Neutrophil (primary cell): ENCODE measurements at regions not wholly inside any gene's neighbourhood (a gene's known extent, or its start where the extent isn't known, plus 50 kb on each side); places are given as distances from the start of the nearest gene placed in this dataset.

Experiments used
- H3K27ac ChIP-seq: fragments of 200-600 bp; sonication (generic); 2 replicates; pipeline ENCODE4 v1.5.1; 2016; ENCODE audit warnings: mild to moderate bottlenecking, moderate library complexity
- H3K27me3 ChIP-seq: fragments of 200-600 bp; sonication (generic); 2 replicates; pipeline ENCODE4 v1.6.0; 2016; ENCODE audit warnings: mild to moderate bottlenecking
- H3K36me3 ChIP-seq: fragments of 200-600 bp; sonication (generic); 2 replicates; pipeline ENCODE4 v1.5.1; 2017
- H3K4me1 ChIP-seq, 2 experiments: fragments of 200-600 bp in 1 of 2; sonication (generic) in 1 of 2; 1 replicate in 1 of 2; 2 replicates in 1 of 2; pipeline versions ENCODE4 v1.5.1 to v1.6.1; 2013 to 2016; ENCODE audit warnings: low read depth in 1 of 2, low read length in 1 of 2, mild to moderate bottlenecking in 1 of 2, moderate library complexity in 1 of 2; ENCODE audit not compliant: control insufficient read depth in 1 of 2, insufficient read depth in 1 of 2
- H3K4me3 ChIP-seq, 2 experiments: fragments of 200-600 bp in 1 of 2; sonication (generic) in 1 of 2; 1 replicate in 1 of 2; 2 replicates in 1 of 2; pipeline ENCODE4 v1.5.1; 2013 to 2016; ENCODE audit warnings: low read depth in 1 of 2, low read length in 1 of 2, mild to moderate bottlenecking in 1 of 2, moderate library complexity in 1 of 2
- H3K9me3 ChIP-seq: fragments of 200-600 bp; sonication (generic); 2 replicates; pipeline ENCODE4 v1.5.1; 2016
- TF ChIP-seq, protein P1 (sequence below): fragments of 200-600 bp; sonication (generic); IDR thresholded peaks from 2 replicates; pipeline ENCODE4 v1.5.1; 2016; ENCODE audit warnings: antibody characterized with exemption

DNA sequence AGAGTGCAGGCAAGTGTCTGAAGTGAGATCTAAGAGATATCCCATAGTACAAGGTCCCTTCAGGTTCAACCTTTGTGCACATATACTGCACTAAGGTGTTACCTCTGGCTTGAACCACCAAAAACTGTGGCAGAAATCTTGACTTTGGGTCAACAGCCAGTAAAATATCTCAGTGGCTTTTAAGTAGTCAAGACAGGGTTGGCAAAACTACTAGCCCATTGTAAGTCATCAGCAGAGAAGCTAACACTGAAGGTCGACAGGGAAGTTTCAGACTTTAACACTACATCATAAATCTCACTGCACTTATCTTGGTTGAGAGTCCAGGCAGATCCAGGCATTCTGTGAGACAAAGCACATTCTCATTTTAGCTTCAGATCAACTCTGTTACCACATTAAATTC is 1684.7 kb downstream of the HACE1 start:
- Histone ChIP-seq H3K27me3 (no peaks in the 10 kb centered on the region), H3K9me3 (no peaks in the 10 kb centered on the region), H3K4me3 (no peak overlapping the region), H3K27ac (no peak overlapping the region), H3K36me3 (no peaks in the 10 kb centered on the region), H3K4me1 (no peaks in the 10 kb centered on the region)
- TF ChIP-seq, protein P1, sequence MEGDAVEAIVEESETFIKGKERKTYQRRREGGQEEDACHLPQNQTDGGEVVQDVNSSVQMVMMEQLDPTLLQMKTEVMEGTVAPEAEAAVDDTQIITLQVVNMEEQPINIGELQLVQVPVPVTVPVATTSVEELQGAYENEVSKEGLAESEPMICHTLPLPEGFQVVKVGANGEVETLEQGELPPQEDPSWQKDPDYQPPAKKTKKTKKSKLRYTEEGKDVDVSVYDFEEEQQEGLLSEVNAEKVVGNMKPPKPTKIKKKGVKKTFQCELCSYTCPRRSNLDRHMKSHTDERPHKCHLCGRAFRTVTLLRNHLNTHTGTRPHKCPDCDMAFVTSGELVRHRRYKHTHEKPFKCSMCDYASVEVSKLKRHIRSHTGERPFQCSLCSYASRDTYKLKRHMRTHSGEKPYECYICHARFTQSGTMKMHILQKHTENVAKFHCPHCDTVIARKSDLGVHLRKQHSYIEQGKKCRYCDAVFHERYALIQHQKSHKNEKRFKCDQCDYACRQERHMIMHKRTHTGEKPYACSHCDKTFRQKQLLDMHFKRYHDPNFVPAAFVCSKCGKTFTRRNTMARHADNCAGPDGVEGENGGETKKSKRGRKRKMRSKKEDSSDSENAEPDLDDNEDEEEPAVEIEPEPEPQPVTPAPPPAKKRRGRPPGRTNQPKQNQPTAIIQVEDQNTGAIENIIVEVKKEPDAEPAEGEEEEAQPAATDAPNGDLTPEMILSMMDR = no peak

DNA sequence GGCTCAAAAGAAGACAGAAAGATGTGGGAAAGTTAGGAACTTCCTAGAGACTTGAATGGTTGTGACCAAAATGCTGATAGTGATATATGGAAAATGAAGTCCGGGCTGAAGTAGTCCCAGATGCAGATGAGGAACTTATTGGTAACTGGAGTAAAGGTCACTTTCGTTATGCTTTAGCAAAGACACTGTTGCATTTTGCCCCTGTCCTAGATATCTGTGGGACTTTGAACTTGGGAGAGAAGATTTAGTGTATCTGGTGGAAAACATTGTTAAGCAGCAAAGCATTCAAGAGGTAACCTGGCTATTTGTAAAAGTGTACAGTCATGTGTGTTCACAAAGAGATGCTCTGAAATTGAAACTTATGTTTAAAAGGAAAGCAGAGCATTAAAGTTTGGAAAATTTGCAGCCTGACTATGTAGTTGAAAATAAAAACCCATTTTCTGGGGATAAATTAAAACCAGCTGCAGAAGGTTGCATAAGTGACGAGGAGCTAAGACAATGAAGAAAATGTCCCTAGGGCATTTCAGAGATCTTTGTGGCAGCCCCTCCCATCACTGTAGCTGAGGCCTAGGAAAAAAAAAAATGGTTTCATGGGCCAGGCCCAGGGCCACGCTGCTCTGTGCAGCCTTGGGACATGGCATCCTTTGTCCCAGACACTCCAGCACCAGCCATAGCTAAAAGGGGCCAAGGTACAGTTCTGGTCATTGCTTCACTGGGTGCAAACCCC is 1692.2 kb downstream of the HACE1 start:
- no peak overlapping the region for H3K27ac ChIP-seq
- TF ChIP-seq, protein P1 = no peak
- no peaks in the 10 kb centered on the region for H3K36me3 ChIP-seq
- no peak overlapping the region for H3K4me3 ChIP-seq
- no peaks in the 10 kb centered on the region for H3K27me3 ChIP-seq
- H3K9me3 ChIP-seq = no peaks in the 10 kb centered on the region
- H3K4me1 ChIP-seq = no peaks in the 10 kb centered on the region

DNA sequence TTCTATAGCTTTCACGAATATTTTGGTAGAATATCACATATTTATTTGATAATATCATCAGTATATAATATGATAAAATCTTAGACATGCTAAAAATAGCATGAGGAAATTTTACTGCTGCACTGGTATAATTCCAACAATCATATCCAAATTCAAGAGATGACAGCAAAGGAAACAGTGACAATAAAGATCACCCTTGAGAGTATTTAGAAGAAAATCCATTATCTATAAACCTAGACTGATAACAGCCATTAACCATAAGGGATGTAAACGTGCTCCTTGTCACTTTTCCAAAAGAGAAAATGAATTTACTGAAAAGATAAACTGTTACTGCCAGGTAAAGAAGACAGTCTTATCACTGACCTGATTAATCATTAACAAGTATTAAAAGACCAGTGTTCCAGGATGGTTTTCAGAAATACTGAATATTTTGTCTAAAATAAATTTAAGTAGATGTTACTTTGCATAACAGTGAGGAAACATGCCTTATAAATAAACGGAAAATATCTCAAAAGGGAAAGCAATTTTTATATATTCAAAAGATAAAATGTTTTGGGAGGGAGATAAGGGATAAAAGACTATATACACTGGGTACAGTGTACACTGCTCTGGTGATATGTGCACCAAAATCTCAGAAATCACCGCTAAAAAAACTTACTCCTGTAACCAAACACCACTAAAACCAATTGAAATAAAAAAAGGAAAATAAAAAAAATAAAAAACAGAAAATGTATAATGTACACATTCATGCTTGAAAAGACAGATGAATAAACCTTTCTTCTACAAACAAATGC is 1704.7 kb downstream of the HACE1 start:
- Histone ChIP-seq H3K4me3 (no peak overlapping the region), H3K4me1 (no peaks in the 10 kb centered on the region), H3K36me3 (no peaks in the 10 kb centered on the region), H3K27ac (no peak overlapping the region), H3K9me3 (no peaks in the 10 kb centered on the region), H3K27me3 (no peaks in the 10 kb centered on the region)
- TF ChIP-seq, protein P1 = no peak

DNA sequence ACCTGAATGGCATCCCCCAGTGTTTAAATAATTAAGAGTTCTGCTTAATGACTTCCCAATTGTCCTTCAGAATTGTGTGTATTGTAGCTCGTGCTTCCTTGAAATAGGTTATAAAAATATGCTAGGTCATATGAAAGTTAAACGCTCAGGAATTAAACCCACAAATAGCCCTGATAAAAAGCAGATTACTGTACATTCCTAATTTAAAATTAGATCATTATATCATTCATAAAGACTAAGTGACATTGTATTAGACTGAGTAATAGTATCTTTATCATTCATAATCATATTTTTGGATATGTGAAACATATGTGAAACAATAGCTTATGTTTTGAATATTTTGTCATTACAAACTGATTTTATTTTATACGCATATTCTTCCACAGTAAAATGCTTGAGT is 1706.7 kb downstream of the HACE1 start:
- TF ChIP-seq, protein P1 = no peak
- Histone ChIP-seq H3K4me3 (no peak overlapping the region), H3K27me3 (no peaks in the 10 kb centered on the region), H3K4me1 (no peaks in the 10 kb centered on the region), H3K36me3 (no peaks in the 10 kb centered on the region), H3K27ac (no peak overlapping the region), H3K9me3 (no peaks in the 10 kb centered on the region)

DNA sequence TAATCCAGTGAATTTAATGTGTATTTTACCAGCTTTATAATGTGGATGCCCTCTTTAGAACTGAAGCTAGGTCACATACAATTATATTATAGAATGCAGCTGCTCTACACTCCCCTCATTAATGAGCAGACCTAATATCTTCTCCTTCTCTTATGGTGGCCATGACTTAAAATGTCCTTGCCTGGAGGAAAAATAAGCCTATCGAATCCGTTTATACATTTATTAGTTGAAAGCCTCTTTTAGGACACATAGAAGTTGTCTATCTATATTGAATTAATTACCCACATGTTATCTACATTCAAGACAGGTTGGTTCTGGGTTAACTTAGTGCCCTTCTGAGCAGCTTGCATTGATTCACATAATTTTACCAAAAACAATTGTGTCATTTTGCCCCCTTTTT is 1716.8 kb downstream of the HACE1 start:
- Histone ChIP-seq H3K9me3 (no peaks in the 10 kb centered on the region), H3K36me3 (no peaks in the 10 kb centered on the region), H3K27me3 (no peaks in the 10 kb centered on the region), H3K27ac (no peak overlapping the region), H3K4me3 (no peak overlapping the region), H3K4me1 (no peaks in the 10 kb centered on the region)
- TF ChIP-seq, protein P1 = no peak
